Duodenal mucosa (tissue), 2 donors: ENCODE measurements at regions not wholly inside any gene's neighbourhood (a gene's known extent, or its start where the extent isn't known, plus 50 kb on each side); places are given as distances from the start of the nearest gene placed in this dataset.

Experiments
- H3K27ac ChIP-seq: one replicate; pipeline ENCODE4 v1.7.0; 2013; ENCODE audit warnings: low read depth, low read length
- H3K27me3 ChIP-seq, 2 donors: one replicate each; pipeline ENCODE4 v1.7.0; 2013; ENCODE audit warnings: low read length in 2 of 2, control low read depth in 1 of 2; ENCODE audit not compliant: insufficient read depth in 2 of 2, control insufficient read depth in 1 of 2
- H3K36me3 ChIP-seq, 2 donors: one replicate each; pipeline ENCODE4 v1.7.0; 2013; ENCODE audit warnings: low read length in 2 of 2, control low read depth in 1 of 2; ENCODE audit not compliant: insufficient read depth in 2 of 2, control insufficient read depth in 1 of 2
- H3K4me1 ChIP-seq, 2 donors: one replicate each; pipeline ENCODE4 v1.7.0; 2013; ENCODE audit warnings: low read length in 2 of 2, control low read depth in 1 of 2; ENCODE audit not compliant: insufficient read depth in 2 of 2, control insufficient read depth in 1 of 2
- H3K4me3 ChIP-seq, 2 donors: one replicate each; pipeline ENCODE4 v1.7.0; 2013; ENCODE audit warnings: low read length in 2 of 2, low read depth in 1 of 2
- H3K9ac ChIP-seq, 2 donors: one replicate each; pipeline ENCODE4 v1.7.0; 2013; ENCODE audit warnings: low read length in 2 of 2, low read depth in 1 of 2
- H3K9me3 ChIP-seq, 2 donors: one replicate each; pipeline ENCODE4 v1.7.0; 2013; ENCODE audit warnings: low read length in 2 of 2, control low read depth in 1 of 2; ENCODE audit not compliant: control insufficient read depth in 1 of 2

DNA sequence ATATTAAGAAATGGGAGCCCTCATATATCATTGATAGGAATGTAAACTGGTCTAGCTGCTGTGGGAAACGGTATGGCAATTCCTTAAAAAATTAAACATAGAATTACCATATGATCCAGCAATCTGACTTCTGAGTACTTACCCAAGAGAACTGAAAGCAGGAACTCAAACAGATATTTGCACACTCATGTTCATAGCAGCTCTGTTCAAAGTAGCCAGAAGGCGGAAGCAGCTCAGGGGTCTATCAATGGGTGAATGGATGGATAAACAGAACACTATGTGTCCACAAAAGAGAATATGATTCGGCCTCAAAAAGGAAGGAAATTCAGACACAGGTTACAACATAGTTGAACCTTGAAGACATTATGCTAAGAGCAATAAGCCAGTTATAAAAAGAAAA is 135.7 kb upstream of the NDUFV2 start:
- no peak overlapping the region for H3K9ac ChIP-seq
- no peaks in the 10 kb centered on the region for H3K9me3 ChIP-seq
- no peaks in the 10 kb centered on the region for H3K27me3 ChIP-seq
- H3K4me1 ChIP-seq: no peaks in the 10 kb centered on the region
- no peak overlapping the region for H3K27ac ChIP-seq
- no peak overlapping the region for H3K4me3 ChIP-seq
- no peaks in the 10 kb centered on the region for H3K36me3 ChIP-seq

DNA sequence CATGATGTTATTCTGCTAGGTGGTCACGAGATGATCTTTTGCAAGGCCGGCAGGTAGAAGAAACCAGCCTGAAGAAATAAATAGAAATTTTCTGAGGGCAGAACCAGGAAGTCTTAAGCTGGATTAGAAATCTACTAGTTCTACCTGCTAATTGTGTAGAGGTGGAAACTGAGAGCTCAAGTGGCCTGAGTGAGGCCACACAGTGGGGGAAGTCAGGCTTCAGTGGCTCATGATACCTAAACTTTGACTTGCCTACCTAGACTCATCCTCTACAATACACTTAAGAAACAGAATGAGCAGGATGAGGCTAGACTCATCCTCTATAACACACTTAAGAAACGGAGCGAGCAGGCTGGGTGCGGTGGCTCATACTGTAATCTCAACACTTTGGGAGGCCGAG is 134.9 kb upstream of the NDUFV2 start:
- Histone ChIP-seq H3K9ac (no peak overlapping the region), H3K36me3 (no peaks in the 10 kb centered on the region), H3K9me3 (no peaks in the 10 kb centered on the region), H3K27me3 (no peaks in the 10 kb centered on the region), H3K4me3 (no peak overlapping the region), H3K4me1 (no peaks in the 10 kb centered on the region), H3K27ac (no peak overlapping the region)

DNA sequence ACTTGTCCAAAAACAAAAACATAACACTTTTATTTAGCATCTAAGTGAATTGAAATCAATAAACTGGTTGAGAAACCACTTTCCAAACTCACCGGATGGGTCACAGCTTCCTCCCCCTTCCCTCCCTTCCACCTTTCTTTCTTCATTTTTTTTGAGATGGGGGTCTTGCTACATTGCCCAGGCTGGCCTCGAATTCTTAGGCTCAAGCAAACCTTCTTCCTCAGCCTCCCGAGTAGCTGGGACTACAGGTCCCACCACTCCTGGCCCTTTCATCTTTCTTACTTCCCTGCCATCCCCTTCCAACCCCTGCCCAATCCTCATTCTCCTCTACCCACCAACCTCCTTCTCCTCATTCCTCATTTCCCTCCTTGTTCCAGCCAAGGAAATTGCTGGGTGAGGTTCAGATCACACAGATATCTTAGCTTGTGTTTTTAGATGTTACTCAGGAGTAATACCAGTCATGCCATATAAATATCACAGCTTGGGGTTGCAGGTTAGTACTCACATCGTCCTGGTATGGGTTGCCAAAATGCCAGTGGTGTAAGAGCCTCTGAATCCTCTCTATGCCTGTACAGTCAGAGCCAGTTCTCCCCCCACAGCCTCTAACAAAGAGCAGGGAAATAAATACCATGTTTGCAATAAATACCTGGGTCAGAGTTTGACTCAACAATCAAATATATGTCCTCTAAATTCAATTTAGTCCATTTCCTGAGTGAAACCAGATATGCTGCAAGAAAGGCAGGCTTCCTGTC is 132.7 kb upstream of the NDUFV2 start:
- H3K27me3 ChIP-seq: no peaks in the 10 kb centered on the region
- H3K27ac ChIP-seq: no peak overlapping the region
- no peaks in the 10 kb centered on the region for H3K36me3 ChIP-seq
- H3K4me3 ChIP-seq: no peak overlapping the region
- H3K9me3 ChIP-seq: no peaks in the 10 kb centered on the region
- no peaks in the 10 kb centered on the region for H3K4me1 ChIP-seq
- no peak overlapping the region for H3K9ac ChIP-seq

DNA sequence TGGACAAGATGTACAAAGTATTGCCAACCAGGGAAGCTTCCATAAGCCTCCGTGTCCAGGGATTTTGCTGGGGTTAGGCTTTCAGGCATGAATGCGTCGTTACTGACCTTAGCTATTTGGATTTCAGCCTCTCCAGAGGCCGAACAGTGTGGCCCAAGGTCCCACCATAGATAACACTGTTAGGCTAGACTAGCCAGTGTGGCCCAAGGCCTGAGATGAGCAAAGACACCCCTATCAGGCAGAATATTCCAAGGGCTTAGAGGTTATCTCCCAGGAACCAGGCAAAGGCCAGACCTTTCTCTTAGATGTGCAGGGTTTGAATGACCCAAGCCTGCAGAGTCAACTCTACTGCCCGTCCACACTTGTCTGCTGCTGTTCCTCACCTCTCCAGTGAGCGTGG is 131.7 kb upstream of the NDUFV2 start:
- Histone ChIP-seq H3K9ac (no peak overlapping the region), H3K9me3 (no peaks in the 10 kb centered on the region), H3K4me1 (no peaks in the 10 kb centered on the region), H3K36me3 (no peaks in the 10 kb centered on the region), H3K27me3 (no peaks in the 10 kb centered on the region), H3K27ac (no peak overlapping the region), H3K4me3 (no peak overlapping the region)

DNA sequence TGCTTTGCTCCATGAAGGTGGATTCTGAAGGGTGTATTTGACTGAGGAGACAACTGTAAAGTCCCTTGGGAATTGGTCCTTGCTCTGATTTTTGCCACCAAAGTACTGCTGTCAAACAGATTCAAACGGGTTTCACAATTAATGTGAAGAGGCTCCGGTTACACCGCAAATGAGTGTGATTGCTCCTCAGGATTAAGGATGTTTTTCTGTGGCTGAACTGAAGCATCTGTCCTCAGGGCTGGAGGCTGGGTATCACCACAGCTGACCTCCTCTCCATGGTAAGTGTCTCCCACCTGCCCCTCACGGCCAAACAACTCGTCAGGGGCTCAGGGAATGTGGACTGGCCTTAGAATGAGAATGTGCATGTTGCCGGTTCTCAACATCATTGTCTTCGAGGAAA is 130.4 kb upstream of the NDUFV2 start:
- H3K27ac ChIP-seq: no peak overlapping the region
- H3K4me1 ChIP-seq: no peaks in the 10 kb centered on the region

DNA sequence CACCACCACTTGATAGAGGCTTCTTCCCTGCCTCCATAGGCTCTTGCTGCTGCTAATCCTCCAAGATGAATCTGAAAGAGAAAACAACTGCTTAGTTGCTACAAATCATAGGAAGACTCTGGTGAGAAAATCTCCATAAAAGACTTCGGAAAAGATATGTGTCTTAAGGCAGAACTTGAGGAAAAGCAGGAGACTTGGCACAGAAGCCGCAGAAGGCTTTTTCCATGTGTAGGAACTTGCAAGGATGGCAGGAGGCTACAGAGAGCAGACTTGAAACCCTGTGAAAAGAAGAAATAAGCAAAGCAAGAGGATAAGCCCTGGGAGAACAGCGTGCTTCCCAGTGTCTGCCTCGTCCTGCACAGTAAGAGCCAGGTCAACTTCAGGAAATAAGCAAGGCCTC is 128.2 kb upstream of the NDUFV2 start:
- Histone ChIP-seq H3K9ac (no peak overlapping the region), H3K36me3 (no peaks in the 10 kb centered on the region), H3K4me3 (no peak overlapping the region), H3K27ac (no peak overlapping the region), H3K4me1 (no peaks in the 10 kb centered on the region), H3K27me3 (no peaks in the 10 kb centered on the region), H3K9me3 (no peaks in the 10 kb centered on the region)

More for the DNA sequence above, 130.4 kb upstream of the NDUFV2 start:
- Histone ChIP-seq H3K9ac (no peak overlapping the region), H3K27me3 (no peaks in the 10 kb centered on the region), H3K36me3 (no peaks in the 10 kb centered on the region), H3K4me3 (no peak overlapping the region), H3K9me3 (no peaks in the 10 kb centered on the region)

DNA sequence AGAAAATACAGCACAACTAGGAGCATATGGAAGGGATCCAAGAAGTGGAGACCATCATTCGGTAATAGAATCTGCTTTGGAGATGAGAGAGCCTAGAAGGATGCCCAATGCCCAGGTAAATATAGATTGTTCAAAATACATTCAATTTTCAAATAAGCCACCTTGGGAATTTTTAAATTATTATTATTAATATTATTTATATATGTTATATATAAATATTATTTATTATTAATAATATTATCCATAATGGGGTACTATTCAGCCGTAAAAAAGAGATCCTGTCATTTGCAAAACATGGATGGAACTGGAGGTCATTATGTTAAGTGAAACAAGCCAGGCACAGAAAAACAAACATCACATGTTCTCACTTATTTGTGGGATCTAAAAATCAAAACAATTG is 127.8 kb upstream of the NDUFV2 start:
- Histone ChIP-seq H3K9ac (no peak overlapping the region), H3K4me3 (no peak overlapping the region), H3K27ac (no peak overlapping the region), H3K9me3 (no peaks in the 10 kb centered on the region), H3K27me3 (no peaks in the 10 kb centered on the region), H3K4me1 (no peaks in the 10 kb centered on the region), H3K36me3 (no peaks in the 10 kb centered on the region)

DNA sequence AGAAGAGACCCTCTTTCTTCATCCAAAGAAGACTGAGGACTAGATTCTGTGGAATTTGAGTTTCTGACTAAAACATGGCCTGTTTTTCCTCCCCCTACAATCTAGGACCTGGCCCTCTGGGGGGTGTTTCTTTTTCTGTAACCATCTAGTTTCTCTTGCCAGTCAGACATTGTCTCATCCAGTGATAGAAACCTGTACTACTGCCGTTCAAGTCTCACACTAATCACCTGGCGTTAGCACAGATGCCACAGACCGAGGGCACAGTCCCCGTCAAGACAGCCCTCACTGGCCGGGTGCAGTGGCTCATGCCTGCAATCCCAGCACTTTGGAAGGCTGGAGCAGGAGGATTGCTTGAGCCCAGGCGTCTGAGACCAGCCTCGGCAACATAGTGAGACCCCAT is 126.9 kb upstream of the NDUFV2 start:
- Histone ChIP-seq H3K27me3 (no peaks in the 10 kb centered on the region), H3K4me3 (no peak overlapping the region), H3K9ac (no peak overlapping the region)

DNA sequence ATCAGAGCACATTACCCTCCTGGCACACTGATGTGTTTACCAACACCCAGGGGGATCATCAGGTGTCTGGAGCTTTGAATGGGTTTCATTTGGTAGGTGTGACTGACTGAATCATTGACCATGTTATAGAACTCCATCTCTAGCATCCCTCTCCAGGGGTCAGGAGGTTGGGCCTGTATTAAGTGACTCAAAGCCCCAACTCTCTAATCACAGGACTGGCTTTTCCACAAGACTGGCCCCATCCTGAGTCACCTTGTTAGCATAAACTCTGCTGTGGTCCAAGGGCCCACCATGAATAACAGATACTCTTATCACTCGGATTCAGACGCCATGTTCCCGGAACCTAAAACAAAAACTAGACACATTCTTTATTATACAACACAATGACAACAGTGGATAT is 125.9 kb upstream of the NDUFV2 start:
- Histone ChIP-seq H3K4me1 (no peaks in the 10 kb centered on the region), H3K4me3 (no peak overlapping the region), H3K9me3 (no peaks in the 10 kb centered on the region), H3K36me3 (no peaks in the 10 kb centered on the region), H3K27me3 (no peaks in the 10 kb centered on the region), H3K9ac (no peak overlapping the region), H3K27ac (no peak overlapping the region)

More for the DNA sequence above, 126.9 kb upstream of the NDUFV2 start:
- no peaks in the 10 kb centered on the region for H3K4me1 ChIP-seq
- H3K27ac ChIP-seq: no peak overlapping the region
- H3K36me3 ChIP-seq: no peaks in the 10 kb centered on the region
- no peaks in the 10 kb centered on the region for H3K9me3 ChIP-seq

DNA sequence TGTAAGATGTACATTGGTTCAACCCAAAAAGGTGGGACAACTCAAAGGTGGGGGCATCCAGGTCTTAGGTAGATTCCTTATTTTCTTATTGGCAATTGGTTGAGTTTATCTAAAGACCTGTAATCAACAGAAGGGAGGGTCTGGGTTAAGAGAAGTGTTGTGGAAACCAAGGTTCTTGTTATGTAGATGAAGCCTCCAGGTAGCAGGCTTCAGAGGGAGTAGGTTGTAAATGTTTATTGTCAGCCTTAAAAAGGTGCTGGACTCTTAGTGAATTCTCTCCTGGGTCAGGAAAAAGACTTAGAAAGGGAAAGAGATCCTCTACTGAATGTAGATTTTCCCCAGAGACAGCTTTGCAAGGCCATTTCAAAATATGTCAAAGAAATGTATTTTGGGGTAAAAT is 125.3 kb upstream of the NDUFV2 start:
- H3K4me1 ChIP-seq: no peaks in the 10 kb centered on the region
- no peaks in the 10 kb centered on the region for H3K9me3 ChIP-seq
- no peak overlapping the region for H3K27ac ChIP-seq
- H3K9ac ChIP-seq: no peak overlapping the region
- H3K27me3 ChIP-seq: no peaks in the 10 kb centered on the region
- no peak overlapping the region for H3K4me3 ChIP-seq
- no peaks in the 10 kb centered on the region for H3K36me3 ChIP-seq

DNA sequence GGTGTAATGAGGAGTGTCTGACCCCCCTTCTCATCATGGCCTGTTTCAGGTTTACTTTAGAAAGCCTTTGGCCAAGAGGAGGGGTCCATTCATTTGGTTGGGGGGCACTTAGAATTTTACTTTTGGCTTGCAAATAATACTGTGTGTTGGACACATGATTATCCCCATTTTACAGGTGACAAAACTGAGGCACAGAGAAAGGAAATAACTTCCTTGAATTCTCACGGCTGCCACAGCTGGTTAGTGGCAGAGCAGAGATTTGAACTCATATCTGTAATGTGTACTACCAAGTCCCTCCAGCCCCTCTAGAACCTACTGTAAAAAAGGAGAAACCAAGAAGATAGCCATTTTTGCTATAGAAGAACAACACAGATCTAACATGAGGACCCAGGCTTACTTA is 124.8 kb upstream of the NDUFV2 start:
- no peaks in the 10 kb centered on the region for H3K27me3 ChIP-seq
- no peak overlapping the region for H3K9ac ChIP-seq
- H3K4me1 ChIP-seq: no peaks in the 10 kb centered on the region
- no peaks in the 10 kb centered on the region for H3K9me3 ChIP-seq
- no peak overlapping the region for H3K4me3 ChIP-seq
- no peak overlapping the region for H3K27ac ChIP-seq
- no peaks in the 10 kb centered on the region for H3K36me3 ChIP-seq
